Stimulated activated memory B cell treated with anti-CD40 and anti-IgM and Interleukin-4, amounts not matched to agents 10 μg/mL and 1 μg/mL and 100 μg/mL, for 72 hours (primary cell): ENCODE measurements at regions not wholly inside any gene's neighbourhood (a gene's known extent, or its start where the extent isn't known, plus 50 kb on each side); places are given as distances from the start of the nearest gene placed in this dataset.

Experiments
- ATAC-seq: fragments of 150-1000 bp; cut with Tn5 transposase; 2 replicates; pipeline ENCODE4 v1.10.0; 2021
- H3K27ac Mint-ChIP-seq: one replicate; pipeline ENCODE4 v1.8.0; 2022; ENCODE audit warnings: mild to moderate bottlenecking, mixed read lengths
- H3K27me3 Mint-ChIP-seq: one replicate; pipeline ENCODE4 v1.8.0; 2022; ENCODE audit warnings: mixed read lengths
- H3K36me3 Mint-ChIP-seq: one replicate; pipeline ENCODE4 v1.8.0; 2022; ENCODE audit warnings: mixed read lengths
- H3K4me1 Mint-ChIP-seq: one replicate; pipeline ENCODE4 v1.8.0; 2022; ENCODE audit warnings: mixed read lengths
- H3K4me3 Mint-ChIP-seq: one replicate; pipeline ENCODE4 v1.8.0; 2022; ENCODE audit warnings: mild to moderate bottlenecking, moderate library complexity, mixed read lengths
- H3K9me3 Mint-ChIP-seq: one replicate; pipeline ENCODE4 v1.8.0; 2022; ENCODE audit warnings: mixed read lengths

DNA sequence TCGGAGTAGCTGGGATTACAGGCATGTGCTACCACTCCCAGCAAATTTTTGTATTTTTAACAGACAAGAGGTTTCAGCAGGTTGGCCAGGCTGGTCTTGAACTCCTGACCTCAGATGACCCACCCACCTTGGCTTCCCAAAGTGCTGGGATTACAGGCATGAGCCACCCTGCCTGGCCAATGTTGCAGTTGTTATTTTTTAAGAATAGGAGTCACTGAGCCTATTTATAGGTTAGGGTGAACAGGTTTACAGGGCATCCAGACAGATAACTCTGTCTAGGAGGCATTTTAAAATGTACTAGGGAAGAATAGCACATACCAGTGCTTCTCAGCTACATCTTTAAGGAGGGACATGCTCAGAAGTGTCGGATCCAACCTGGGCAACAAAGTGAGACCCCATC lies 60.1 kb upstream of the BNC2 start:
- no peaks in the 10 kb centered on the region for H3K36me3 Mint-ChIP-seq
- H3K27me3 Mint-ChIP-seq, result no peaks in the 10 kb centered on the region
- H3K4me1 Mint-ChIP-seq, result no peaks in the 10 kb centered on the region
- H3K9me3 Mint-ChIP-seq, result peaks cover 5% of the 10 kb centered on the region
- H3K4me3 Mint-ChIP-seq, result no peak overlapping the region
- no peak for ATAC-seq
- H3K27ac Mint-ChIP-seq, result no peak overlapping the region

DNA sequence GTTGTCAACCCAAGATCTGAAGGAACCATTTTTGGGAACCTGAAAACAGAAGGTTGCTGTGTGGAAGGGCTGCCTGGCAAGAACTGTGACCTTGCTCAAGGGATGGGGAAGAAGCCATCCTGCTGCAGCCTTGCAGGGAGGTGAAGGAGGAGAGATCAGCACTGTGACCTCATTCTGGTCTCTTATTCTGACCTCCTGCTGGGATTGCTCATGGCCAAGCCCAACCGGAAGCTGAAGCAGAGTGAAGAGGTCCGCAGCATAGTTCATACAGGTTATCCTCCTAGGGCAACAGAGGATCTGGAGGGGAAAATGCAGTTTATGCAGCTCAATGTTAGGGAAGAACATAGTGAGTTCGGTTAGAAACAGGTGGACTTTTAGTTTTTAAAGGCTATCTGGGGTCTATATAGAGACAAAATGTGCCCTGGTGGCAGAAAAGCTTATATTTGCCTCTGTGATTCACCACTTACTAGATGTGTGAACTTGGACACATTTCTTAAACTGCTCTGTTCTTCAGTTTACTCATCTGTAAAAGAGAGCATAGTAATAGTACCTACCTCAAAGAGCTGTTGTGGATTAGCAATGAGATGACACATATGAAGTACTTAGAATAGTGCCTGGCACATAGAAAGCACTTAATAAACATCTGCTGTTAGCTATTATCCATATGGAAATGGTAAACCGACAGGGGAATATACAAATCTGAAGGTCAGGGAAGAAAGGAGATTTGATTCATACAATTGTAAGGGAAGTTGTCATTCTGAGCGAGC lies 57.9 kb upstream of the BNC2 start:
- H3K27me3 Mint-ChIP-seq, result no peaks in the 10 kb centered on the region
- no peak overlapping the region for H3K27ac Mint-ChIP-seq
- ATAC-seq, result no peak

DNA sequence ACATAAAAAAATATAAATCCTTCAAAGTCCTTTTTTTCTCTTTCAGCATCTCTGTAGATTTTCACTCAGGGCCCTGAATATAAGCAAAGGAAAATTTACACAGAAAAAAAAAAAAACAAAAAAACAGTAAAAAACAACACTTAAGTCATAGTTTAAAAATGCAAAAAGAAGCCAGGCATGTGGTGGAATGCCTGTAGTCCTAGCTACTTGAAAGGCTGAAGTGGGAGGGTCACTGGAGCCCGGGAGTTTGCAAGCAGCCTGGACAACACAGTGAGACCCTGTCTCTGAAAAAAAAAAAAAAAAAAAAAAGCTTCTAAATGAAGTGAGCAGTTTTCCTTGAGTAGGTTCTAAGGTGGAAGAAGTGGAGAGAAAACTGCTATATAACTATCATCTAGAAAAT lies 55.0 kb upstream of the BNC2 start:
- Mint-ChIP-seq H3K27me3 (no peaks in the 10 kb centered on the region), H3K4me3 (no peak overlapping the region), H3K27ac (no peak overlapping the region), H3K4me1 (no peaks in the 10 kb centered on the region), H3K9me3 (no peaks in the 10 kb centered on the region), H3K36me3 (no peaks in the 10 kb centered on the region)
- no peak for ATAC-seq

More for the DNA sequence above, 57.9 kb upstream of the BNC2 start:
- H3K4me1 Mint-ChIP-seq, result no peaks in the 10 kb centered on the region
- H3K4me3 Mint-ChIP-seq, result no peak overlapping the region
- H3K36me3 Mint-ChIP-seq, result no peaks in the 10 kb centered on the region
- peaks cover 3% of the 10 kb centered on the region for H3K9me3 Mint-ChIP-seq

DNA sequence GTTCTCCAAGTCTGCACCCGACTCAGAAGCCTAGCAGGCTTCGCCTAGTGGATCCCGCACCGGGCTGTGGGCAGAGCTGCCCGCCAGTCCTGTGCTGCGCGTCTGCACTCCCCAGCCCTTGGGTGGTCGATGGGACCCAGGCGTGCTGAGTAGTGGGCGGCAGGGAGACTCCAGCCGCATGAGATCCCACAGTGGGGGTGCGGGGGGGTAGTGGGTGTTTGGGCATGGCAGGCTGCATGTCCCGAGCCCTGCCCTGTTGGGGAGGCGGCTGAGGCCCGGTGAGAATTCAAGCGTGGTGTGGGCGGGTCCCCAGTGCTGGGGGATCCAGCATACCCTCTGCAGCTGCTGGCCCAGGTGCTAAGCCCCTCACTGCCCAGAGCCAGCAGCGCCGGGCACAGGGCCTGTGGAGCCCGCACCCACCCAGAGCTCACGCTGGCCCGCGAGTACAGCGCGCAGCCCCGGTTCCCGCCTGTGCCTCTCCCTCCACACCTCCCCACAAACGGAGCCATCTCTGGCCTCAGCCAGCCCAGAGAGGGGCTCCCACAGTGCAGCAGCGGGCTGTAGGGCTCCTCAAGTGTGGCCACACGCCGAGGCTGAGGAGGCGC lies 53.9 kb upstream of the BNC2 start:
- Mint-ChIP-seq H3K27me3 (no peaks in the 10 kb centered on the region), H3K4me3 (no peak overlapping the region), H3K27ac (no peak overlapping the region), H3K9me3 (peaks cover 5% of the 10 kb centered on the region), H3K36me3 (no peaks in the 10 kb centered on the region), H3K4me1 (no peaks in the 10 kb centered on the region)
- peak; percentile 25 for ATAC-seq

DNA sequence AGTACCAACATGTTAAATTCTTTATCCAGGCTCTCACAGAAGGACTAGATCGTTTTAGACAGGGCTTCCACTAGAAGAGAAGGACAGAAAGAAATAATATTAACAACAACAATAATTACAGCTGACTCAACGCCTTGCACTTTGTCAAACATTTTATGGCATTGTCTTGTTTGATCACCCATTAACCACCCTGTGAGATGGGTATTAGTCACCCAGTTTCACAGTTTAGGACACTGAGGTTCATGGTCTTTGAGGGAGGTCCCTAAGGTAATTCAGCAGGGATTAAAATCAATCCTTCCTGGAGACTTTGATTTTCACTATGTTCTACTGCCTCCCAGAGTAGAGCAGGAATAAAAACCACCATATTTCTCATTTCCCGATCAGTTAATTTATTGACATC lies 51.4 kb upstream of the BNC2 start:
- no peak for ATAC-seq
- Mint-ChIP-seq H3K27ac (no peak overlapping the region), H3K27me3 (no peaks in the 10 kb centered on the region), H3K36me3 (no peaks in the 10 kb centered on the region), H3K4me3 (no peak overlapping the region), H3K4me1 (no peaks in the 10 kb centered on the region), H3K9me3 (peaks cover 6% of the 10 kb centered on the region)
